Right renal cortex interstitium (tissue), 3 donors: ENCODE measurements at regions not wholly inside any gene's neighbourhood (a gene's known extent, or its start where the extent isn't known, plus 50 kb on each side); places are given as distances from the start of the nearest gene placed in this dataset.
"Not testable (repeated sequence)": the region's sequence is repeated elsewhere in the genome, so short reads cannot be mapped to it uniquely, and the experiment has no call there.

Source experiments
- DNase-seq, 3 donors: peaks; one replicate each; pipeline ENCODE4 v3.0.0-alpha.2; 2013; ENCODE audit warnings: low read depth in 3 of 3, low spot score in 2 of 3

DNA sequence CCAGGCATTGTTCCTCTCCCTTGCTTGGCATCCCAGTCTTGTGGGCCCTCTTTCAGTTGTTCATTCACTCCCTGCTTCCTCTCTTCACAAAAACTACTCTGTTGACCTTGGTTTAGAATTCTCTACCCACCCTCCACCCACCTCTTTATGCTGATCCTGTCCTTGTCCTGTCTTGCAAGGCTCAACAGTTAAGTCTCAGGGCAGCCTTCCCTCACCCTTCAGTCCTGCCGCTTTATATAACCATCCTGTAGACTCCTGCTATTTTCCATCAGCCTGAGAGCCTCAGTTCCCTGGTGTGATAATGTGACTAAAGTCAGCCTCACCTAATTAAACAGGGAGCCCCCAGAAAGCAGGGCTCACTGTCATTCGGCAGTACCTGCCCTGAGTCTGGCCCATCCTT lies 1763.0 kb downstream of the SPATA31A7 start:
- DNase-seq = not testable (repeated sequence)
